ENCODE measurements at regions not wholly inside any gene's neighbourhood (a gene's known extent, or its start where the extent isn't known, plus 50 kb on each side); places are given as distances from the start of the nearest gene placed in this dataset.

DNA sequence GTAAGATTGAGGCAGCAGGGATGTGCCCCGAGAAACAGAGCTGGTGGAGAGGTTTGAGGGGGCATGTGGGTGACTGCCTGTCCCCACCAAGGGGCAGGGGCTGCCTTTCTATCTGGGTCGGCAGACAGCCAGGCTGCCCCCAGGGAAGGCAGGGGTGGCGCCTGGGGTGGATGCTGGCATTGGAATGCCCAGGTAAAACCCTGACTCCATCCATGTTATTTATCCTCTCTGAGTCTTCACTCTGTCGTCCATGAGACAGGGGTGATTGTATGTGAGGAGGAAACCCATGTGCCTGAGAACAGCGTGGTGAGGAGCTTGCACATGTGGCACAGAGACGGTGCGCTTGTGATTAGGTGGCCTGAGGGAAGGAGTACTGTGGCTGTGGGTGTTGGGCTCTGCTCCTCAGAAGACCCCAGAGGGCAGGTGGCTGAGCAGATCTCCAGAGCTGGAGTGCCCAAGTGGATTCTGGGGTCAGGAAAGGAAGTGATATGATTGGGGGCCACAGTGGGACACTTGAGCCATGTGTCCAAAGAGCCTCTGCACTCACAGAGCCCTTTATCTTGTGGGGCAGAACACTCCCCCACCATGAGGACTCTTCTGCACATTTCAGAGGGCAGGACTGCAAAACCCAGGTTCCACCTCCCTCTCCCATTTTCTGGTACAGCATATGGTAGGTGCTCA lies 100.4 kb upstream of the RET start:
- Histone ChIP-seq H3K4me1 (ENCODE audit: control insufficient read depth, extremely low read depth, insufficient read depth, low read length) (no peaks in the 10 kb centered on the region), H3K4me2 (ENCODE audit: extremely low read depth, insufficient read depth, low read length) (no peak overlapping the region), H2AFZ (ENCODE audit: low read length) (no peak overlapping the region), H3K79me2 (ENCODE audit: control insufficient read depth, insufficient read depth, low read length) (no peaks in the 10 kb centered on the region), H3K9me3 (ENCODE audit: control insufficient read depth, insufficient read depth, low read depth, low read length) (no peaks in the 10 kb centered on the region), H3K27ac (ENCODE audit: insufficient read depth, low read length) (no peak overlapping the region), H3K36me3 (ENCODE audit: control insufficient read depth, insufficient read depth, low read length) (no peaks in the 10 kb centered on the region), H4K20me1 (ENCODE audit: control insufficient read depth, extremely low read depth, insufficient read depth, low read length) (no peaks in the 10 kb centered on the region), H3K27me3 (ENCODE audit: control insufficient read depth, insufficient read depth, low read length) (no peaks in the 10 kb centered on the region), H3K9ac (ENCODE audit: insufficient read depth, low read length) (no peak overlapping the region), H3K4me3 (replicated peaks in 1 of 4; ENCODE audit: control extremely low read depth in 1 of 4, insufficient read depth in 1 of 4, low read depth in 3 of 4, low read length in 4 of 4) (no peak overlapping the region)
- TF ChIP-seq, protein P1, sequence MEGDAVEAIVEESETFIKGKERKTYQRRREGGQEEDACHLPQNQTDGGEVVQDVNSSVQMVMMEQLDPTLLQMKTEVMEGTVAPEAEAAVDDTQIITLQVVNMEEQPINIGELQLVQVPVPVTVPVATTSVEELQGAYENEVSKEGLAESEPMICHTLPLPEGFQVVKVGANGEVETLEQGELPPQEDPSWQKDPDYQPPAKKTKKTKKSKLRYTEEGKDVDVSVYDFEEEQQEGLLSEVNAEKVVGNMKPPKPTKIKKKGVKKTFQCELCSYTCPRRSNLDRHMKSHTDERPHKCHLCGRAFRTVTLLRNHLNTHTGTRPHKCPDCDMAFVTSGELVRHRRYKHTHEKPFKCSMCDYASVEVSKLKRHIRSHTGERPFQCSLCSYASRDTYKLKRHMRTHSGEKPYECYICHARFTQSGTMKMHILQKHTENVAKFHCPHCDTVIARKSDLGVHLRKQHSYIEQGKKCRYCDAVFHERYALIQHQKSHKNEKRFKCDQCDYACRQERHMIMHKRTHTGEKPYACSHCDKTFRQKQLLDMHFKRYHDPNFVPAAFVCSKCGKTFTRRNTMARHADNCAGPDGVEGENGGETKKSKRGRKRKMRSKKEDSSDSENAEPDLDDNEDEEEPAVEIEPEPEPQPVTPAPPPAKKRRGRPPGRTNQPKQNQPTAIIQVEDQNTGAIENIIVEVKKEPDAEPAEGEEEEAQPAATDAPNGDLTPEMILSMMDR (conservative IDR thresholded peaks at IDR 0.05 in 1 of 2, IDR thresholded peaks at IDR 0.05 in 1 of 2; ENCODE audit: low read depth in 1 of 2, low read length in 2 of 2), result no peak
- TF ChIP-seq EZH2 (IDR thresholded peaks at IDR 0.05; ENCODE audit: low read length, missing control alignments), result no peak
- DNase-seq (ENCODE audit: low read depth in 2 of 2), result no peak

DNA sequence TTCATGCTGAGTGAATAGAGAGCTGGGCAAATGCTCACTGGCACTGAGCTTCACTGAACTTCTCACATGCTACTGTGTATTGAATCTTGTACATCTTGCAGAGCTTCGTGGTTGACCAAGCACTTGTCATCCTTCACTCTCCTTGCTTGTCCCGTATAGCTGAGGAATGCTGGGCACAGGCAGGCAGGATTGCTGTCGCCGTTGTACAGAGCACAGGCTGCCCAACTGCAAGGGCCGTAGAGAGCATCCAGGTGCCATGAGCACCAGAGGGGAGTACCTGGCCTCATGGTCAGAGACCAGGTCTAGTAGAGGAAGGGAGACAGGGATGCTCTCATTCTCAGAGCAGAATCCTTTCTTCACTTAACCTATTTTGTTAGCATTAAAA lies 99.8 kb upstream of the RET start:
- TF ChIP-seq, protein P1 (conservative IDR thresholded peaks at IDR 0.05 in 1 of 2, IDR thresholded peaks at IDR 0.05 in 1 of 2; ENCODE audit: low read depth in 1 of 2, low read length in 2 of 2), result no peak
- no peak for TF ChIP-seq EZH2 (IDR thresholded peaks at IDR 0.05; ENCODE audit: low read length, missing control alignments)
- no peaks in the 10 kb centered on the region for H3K27me3 ChIP-seq (ENCODE audit: control insufficient read depth, insufficient read depth, low read length)
- H3K36me3 ChIP-seq (ENCODE audit: control insufficient read depth, insufficient read depth, low read length), result no peaks in the 10 kb centered on the region
- H3K4me1 ChIP-seq (ENCODE audit: control insufficient read depth, extremely low read depth, insufficient read depth, low read length), result no peaks in the 10 kb centered on the region
- no peak for DNase-seq (ENCODE audit: low read depth in 2 of 2)
- H3K9ac ChIP-seq (ENCODE audit: insufficient read depth, low read length), result no peak overlapping the region
- H3K79me2 ChIP-seq (ENCODE audit: control insufficient read depth, insufficient read depth, low read length), result no peaks in the 10 kb centered on the region
- no peaks in the 10 kb centered on the region for H4K20me1 ChIP-seq (ENCODE audit: control insufficient read depth, extremely low read depth, insufficient read depth, low read length)
- H3K9me3 ChIP-seq (ENCODE audit: control insufficient read depth, insufficient read depth, low read depth, low read length), result no peaks in the 10 kb centered on the region
- no peak overlapping the region for H3K4me3 ChIP-seq (replicated peaks in 1 of 4; ENCODE audit: control extremely low read depth in 1 of 4, insufficient read depth in 1 of 4, low read depth in 3 of 4, low read length in 4 of 4)
- H2AFZ ChIP-seq (ENCODE audit: low read length), result no peak overlapping the region
- H3K4me2 ChIP-seq (ENCODE audit: extremely low read depth, insufficient read depth, low read length), result no peak overlapping the region
- H3K27ac ChIP-seq (ENCODE audit: insufficient read depth, low read length), result no peak overlapping the region

GRCh38 chr10:42979181-42979580 lies 97.7 kb upstream of the RET start:
- no peak overlapping the region for H3K27ac ChIP-seq (ENCODE audit: insufficient read depth, low read length)
- DNase-seq (ENCODE audit: low read depth in 2 of 2), result no peak
- no peaks in the 10 kb centered on the region for H3K36me3 ChIP-seq (ENCODE audit: control insufficient read depth, insufficient read depth, low read length)
- no peaks in the 10 kb centered on the region for H3K9me3 ChIP-seq (ENCODE audit: control insufficient read depth, insufficient read depth, low read depth, low read length)
- H3K27me3 ChIP-seq (ENCODE audit: control insufficient read depth, insufficient read depth, low read length), result no peaks in the 10 kb centered on the region
- H3K9ac ChIP-seq (ENCODE audit: insufficient read depth, low read length), result no peak overlapping the region
- no peak overlapping the region for H3K4me3 ChIP-seq (replicated peaks in 1 of 4; ENCODE audit: control extremely low read depth in 1 of 4, insufficient read depth in 1 of 4, low read depth in 3 of 4, low read length in 4 of 4)
- H3K4me2 ChIP-seq (ENCODE audit: extremely low read depth, insufficient read depth, low read length), result no peak overlapping the region
- H3K4me1 ChIP-seq (ENCODE audit: control insufficient read depth, extremely low read depth, insufficient read depth, low read length), result no peaks in the 10 kb centered on the region
- no peaks in the 10 kb centered on the region for H4K20me1 ChIP-seq (ENCODE audit: control insufficient read depth, extremely low read depth, insufficient read depth, low read length)
- H3K79me2 ChIP-seq (ENCODE audit: control insufficient read depth, insufficient read depth, low read length), result no peaks in the 10 kb centered on the region
- TF ChIP-seq, protein P1 (conservative IDR thresholded peaks at IDR 0.05 in 1 of 2, IDR thresholded peaks at IDR 0.05 in 1 of 2; ENCODE audit: low read depth in 1 of 2, low read length in 2 of 2), result no peak
- TF ChIP-seq EZH2 (IDR thresholded peaks at IDR 0.05; ENCODE audit: low read length, missing control alignments), result no peak
- no peak overlapping the region for H2AFZ ChIP-seq (ENCODE audit: low read length)
